Heart right ventricle (tissue), 16 donors: ENCODE measurements at regions not wholly inside any gene's neighbourhood (a gene's known extent, or its start where the extent isn't known, plus 50 kb on each side); places are given as distances from the start of the nearest gene placed in this dataset.

ENCODE experiments used
- ATAC-seq, 8 donors: fragments of 200-7000 bp; cut with Tn5 transposase; one replicate each; pipeline ENCODE4 v1.9.1; 2020; ENCODE audit warnings: mild to moderate bottlenecking in 8 of 8, moderate library complexity in 8 of 8, moderate number of reproducible peaks in 1 of 8
- DNase-seq, 2 donors: peaks; one replicate each; pipeline ENCODE4 v3.0.0-alpha.2; 2020
- H3K27ac ChIP-seq, 10 donors: fragments of 200-600 bp; sonication (generic) in 2 of 10; one replicate each; pipeline versions ENCODE4 v1.5.0 to v1.8.0; 2020 to 2022; ENCODE audit warnings: mild to moderate bottlenecking in 3 of 10
- H3K27me3 ChIP-seq, 7 donors: fragments of 200-600 bp; one replicate each; pipeline ENCODE4 v1.8.0; 2021 to 2022; ENCODE audit warnings: mild to moderate bottlenecking in 2 of 7
- H3K36me3 ChIP-seq, 9 donors: fragments of 200-600 bp; sonication (generic) in 1 of 9; one replicate each; pipeline versions ENCODE4 v1.5.0 to v1.8.0; 2020 to 2022; ENCODE audit warnings: mild to moderate bottlenecking in 2 of 9
- H3K4me1 ChIP-seq, 9 donors: fragments of 200-600 bp; sonication (generic) in 1 of 9; one replicate each; pipeline versions ENCODE4 v1.5.0 to v1.8.0; 2020 to 2022; ENCODE audit warnings: mild to moderate bottlenecking in 4 of 9
- H3K4me3 ChIP-seq, 10 donors: fragments of 200-600 bp; sonication (generic) in 2 of 10; one replicate each; pipeline versions ENCODE4 v1.5.0 to v1.8.0; 2020 to 2022; ENCODE audit warnings: mild to moderate bottlenecking in 7 of 10, moderate library complexity in 2 of 10
- H3K9me3 ChIP-seq, 11 donors: fragments of 200-600 bp in 10 of 11; sonication (generic) in 2 of 11; one replicate each; pipeline versions ENCODE4 v1.5.0 to v1.8.0; 2013 to 2022; ENCODE audit warnings: mild to moderate bottlenecking in 2 of 11, control low read depth in 1 of 11, moderate library complexity in 1 of 11
- CTCF ChIP-seq, 9 donors: fragments of 200-600 bp; sonication (generic) in 2 of 9; IDR thresholded peaks; one replicate each; pipeline versions ENCODE4 v1.5.0 to v1.8.0; 2021 to 2022; ENCODE audit warnings: antibody characterized with exemption in 9 of 9, mild to moderate bottlenecking in 5 of 9, moderate library complexity in 1 of 9
- WGBS, 2 donors: extraction: QIAGEN DNeasy Blood & Tissue Kit; methylation state at CpG; one replicate each; pipeline ENCODE4 v1.1.7; 2013; ENCODE audit warnings: inconsistent platforms in 1 of 2; 5-methylcytosine and 5-hydroxymethylcytosine counted together
- intact Hi-C, 10 donors: fragments of 100-400 bp; cut with DNase I; formaldehyde crosslinking; loops; one replicate each; pipeline versions ENCODE4 v1.11.1 to v1.14.2; 2022
- donor health status: Arrhythmogenic right ventricular cardiomyopathy.
- donor health status: ischemic (EF 13 %, LVEDD 7.1; RV severe dilation, severe dysfunction).
- donor health status: healthy with polysubstance abuse.
- donor health status: DM: no; HTN: yes; CAD: no.
- donor health status: DM: no; HTN: no; CAD: no.
- donor health status: ischemic (EF 25% LVEDD 6.9; RV normal size, moderate dysfunction).
- donor health status: ischemic (EF 25% LVEDD 5.7; RV mildly dilated, moderate dysfunction).
- donor health status: healthy.
- donor health status: DM: yes; HTN: yes; CAD: no.
- donor health status: Ischemic cardiomyopathy.
- donor health status: ischemic (EF 35%, LVEDD 5.7; RV mildly dilated, moderate dysfunction).
- donor health status: nonischemic (EF 11% LVEDD 7.7; RV severe dilation, severe dysfunction).
- donor health status: DM: yes; HTN: yes; CAD: no.
- donor health status: PGD.
- donor health status: ischemic (EF 29% LVEDD 5.4; RV normal size, mild dysfunction).
- donor health status: nonischemic (EF 23%, LVEDD 6.1; RV moderate dilation, normal function).

GRCh38 chr16:85446951-85447692 is 166.0 kb upstream of the GSE1 start:
- 65 to 71% methylated on average over 19 of the region's 19 CpGs for WGBS, 2 donors
- no peak for TF ChIP-seq CTCF (IDR thresholded peaks at IDR 0.05)
- peaks cover 0 to 12% (median 3%) of the 10 kb centered on the region in 9 donors for H3K4me1 ChIP-seq
- H3K36me3 ChIP-seq, result no peaks in the 10 kb centered on the region
- H3K9me3 ChIP-seq, result no peaks in the 10 kb centered on the region
- H3K4me3 ChIP-seq, result no peak overlapping the region
- H3K27me3 ChIP-seq, result peaks cover 0 to 22% (median 0%) of the 10 kb centered on the region in 7 donors
- peak overlapping the region in 1 of 10 donors; percentile 8 for H3K27ac ChIP-seq
- ATAC-seq (peak in 6 of 8 donors; percentile 46 to 78 (median 62)), DNase-seq (no peak)
- intact Hi-C loops, result no loop called here

GRCh38 chr16:85447693-85448313 is 165.3 kb upstream of the GSE1 start:
- H3K27ac ChIP-seq, result no peak overlapping the region
- TF ChIP-seq CTCF (IDR thresholded peaks at IDR 0.05), result no peak
- no peak for DNase-seq
- H3K4me3 ChIP-seq, result no peak overlapping the region
- H3K36me3 ChIP-seq, result no peaks in the 10 kb centered on the region
- no peaks in the 10 kb centered on the region for H3K9me3 ChIP-seq
- intact Hi-C loops, result no loop called here
- peaks cover 0 to 22% (median 0%) of the 10 kb centered on the region in 7 donors for H3K27me3 ChIP-seq
- WGBS, 2 donors, result 88 to 94% methylated on average over 11 of the region's 11 CpGs
- peaks cover 0 to 12% (median 3%) of the 10 kb centered on the region in 9 donors for H3K4me1 ChIP-seq
- ATAC-seq, result no peak

- H3K27ac ChIP-seq, result peak overlapping the region in 1 of 10 donors; percentile 26
- H3K4me3 ChIP-seq, result no peak overlapping the region
- WGBS, 2 donors, result 69 to 81% methylated on average over 30 of the region's 30 CpGs
- ATAC-seq, result no peak
- no peak for TF ChIP-seq CTCF (IDR thresholded peaks at IDR 0.05)
- no peaks in the 10 kb centered on the region for H3K9me3 ChIP-seq
- no peak for DNase-seq
- peaks cover 0 to 12% (median 3%) of the 10 kb centered on the region in 9 donors for H3K4me1 ChIP-seq
- peaks cover 0 to 22% (median 0%) of the 10 kb centered on the region in 7 donors for H3K27me3 ChIP-seq
- intact Hi-C loops, result no loop called here
- no peaks in the 10 kb centered on the region for H3K36me3 ChIP-seq
Observed at GRCh38 chr16:85448557-85449190, 164.4 kb upstream of the GSE1 start.

- WGBS, 2 donors, result 91 to 96% methylated on average over 20 of the region's 20 CpGs
- intact Hi-C loops, result no loop called here
- no peak overlapping the region for H3K4me3 ChIP-seq
- H3K9me3 ChIP-seq, result no peaks in the 10 kb centered on the region
- no peak for TF ChIP-seq CTCF (IDR thresholded peaks at IDR 0.05)
- H3K27me3 ChIP-seq, result peaks cover 0 to 22% (median 0%) of the 10 kb centered on the region in 7 donors
- H3K4me1 ChIP-seq, result peaks cover 0 to 12% (median 3%) of the 10 kb centered on the region in 9 donors
- DNase-seq (no peak), ATAC-seq (no peak)
- H3K27ac ChIP-seq, result peak overlapping the region in 1 of 10 donors; percentile 26
- H3K36me3 ChIP-seq, result no peaks in the 10 kb centered on the region
Observed at GRCh38 chr16:85449191-85449884, 163.8 kb upstream of the GSE1 start.
